Esophagus squamous epithelium (tissue), 5 donors: ENCODE measurements at regions not wholly inside any gene's neighbourhood (a gene's known extent, or its start where the extent isn't known, plus 50 kb on each side); places are given as distances from the start of the nearest gene placed in this dataset.

Source experiments
- DNase-seq: peaks from one replicate; lab custom pipeline; 2025; lab: John Stamatoyannopoulos, UW
- H3K27ac ChIP-seq, 4 donors: fragments of 200-600 bp; sonication (generic); one replicate each; pipeline ENCODE4 v1.5.1; 2016 to 2019; ENCODE audit warnings: mild to moderate bottlenecking in 1 of 4
- H3K27me3 ChIP-seq, 4 donors: fragments of 200-600 bp; sonication (generic); 1 replicate in 3 of 4; 2 replicates in 1 of 4; pipeline versions ENCODE4 v1.5.1 to v1.6.0; 2017 to 2021; ENCODE audit warnings: antibody characterized with exemption in 1 of 4
- H3K36me3 ChIP-seq, 3 donors: fragments of 200-600 bp; sonication (generic); one replicate each; pipeline ENCODE4 v1.5.1; 2016 to 2019
- H3K4me1 ChIP-seq, 3 donors: fragments of 200-600 bp; sonication (generic); one replicate each; pipeline ENCODE4 v1.5.1; 2017 to 2019
- H3K4me3 ChIP-seq, 4 donors: fragments of 200-600 bp; sonication (generic); 1 replicate in 3 of 4; 2 replicates in 1 of 4; pipeline ENCODE4 v1.5.1; 2016 to 2019; ENCODE audit warnings: mild to moderate bottlenecking in 2 of 4, moderate library complexity in 1 of 4
- H3K9me3 ChIP-seq, 3 donors: fragments of 200-600 bp; sonication (generic); one replicate each; pipeline ENCODE4 v1.5.1; 2016 to 2019
- CTCF ChIP-seq, 6 experiments: fragments of 450-650 bp in 4 of 6; fragments of 200-600 bp in 2 of 6; sonication (generic) in 2 of 6; IDR thresholded peaks; one replicate each; pipeline ENCODE4 v1.5.1; 2016 to 2019; ENCODE audit warnings: antibody characterized with exemption in 6 of 6, mild to moderate bottlenecking in 4 of 6, moderate library complexity in 4 of 6
- POLR2A ChIP-seq, 4 donors: fragments of 450-650 bp; IDR thresholded peaks; one replicate each; pipeline ENCODE4 v1.6.1; 2017; ENCODE audit warnings: antibody characterized with exemption in 4 of 4, mild to moderate bottlenecking in 4 of 4, moderate library complexity in 3 of 4
- WGBS, 2 donors: methylation state at CpG; one replicate each; pipeline ENCODE4 v1.1.5; 2018; 5-methylcytosine and 5-hydroxymethylcytosine counted together
- intact Hi-C: fragments of 100-400 bp; cut with DNase I; formaldehyde crosslinking; loops from one replicate; pipeline ENCODE4 v1.15.0; 2022
- donor health status: DM: yes; HTN: yes; CAD: no.

- WGBS, 2 donors = 49 to 56% methylated on average over 9 of the region's 9 CpGs
- Histone ChIP-seq H3K27me3 (no peaks in the 10 kb centered on the region), H3K4me1 (no peaks in the 10 kb centered on the region), H3K9me3 (no peaks in the 10 kb centered on the region), H3K36me3 (no peaks in the 10 kb centered on the region), H3K4me3 (no peak overlapping the region), H3K27ac (no peak overlapping the region)
- DNase-seq = no peak
- no peak for TF ChIP-seq POLR2A (IDR thresholded peaks at IDR 0.05)
- TF ChIP-seq CTCF (IDR thresholded peaks at IDR 0.05) = no peak
- intact Hi-C loops = no loop called here
Observed at GRCh38 chr12:92629349-92630065, 73.3 kb upstream of the PLEKHG7 start.

GRCh38 chr12:92628476-92628875 lies 74.3 kb upstream of the PLEKHG7 start:
- Histone ChIP-seq H3K36me3 (no peaks in the 10 kb centered on the region), H3K27ac (no peak overlapping the region), H3K4me1 (no peaks in the 10 kb centered on the region), H3K27me3 (no peaks in the 10 kb centered on the region), H3K4me3 (no peak overlapping the region), H3K9me3 (no peaks in the 10 kb centered on the region)
- intact Hi-C loops = no loop called here
- TF ChIP-seq CTCF (IDR thresholded peaks at IDR 0.05) = no peak
- no peak for TF ChIP-seq POLR2A (IDR thresholded peaks at IDR 0.05)
- 73 to 84% methylated on average over 2 of the region's 2 CpGs for WGBS, 2 donors
- DNase-seq = no peak

- H3K4me3 ChIP-seq = no peak overlapping the region
- no peaks in the 10 kb centered on the region for H3K4me1 ChIP-seq
- no peaks in the 10 kb centered on the region for H3K9me3 ChIP-seq
- intact Hi-C loops = no loop called here
- no peaks in the 10 kb centered on the region for H3K36me3 ChIP-seq
- no peaks in the 10 kb centered on the region for H3K27me3 ChIP-seq
- no peak for TF ChIP-seq POLR2A (IDR thresholded peaks at IDR 0.05)
- no peak overlapping the region for H3K27ac ChIP-seq
- DNase-seq = no peak
- 88 to 95% methylated on average over 2 of the region's 2 CpGs for WGBS, 2 donors
Observed at GRCh38 chr12:92627511-92627910, 75.3 kb upstream of the PLEKHG7 start.

- Histone ChIP-seq H3K4me1 (no peaks in the 10 kb centered on the region), H3K27me3 (no peaks in the 10 kb centered on the region), H3K36me3 (no peaks in the 10 kb centered on the region), H3K4me3 (no peak overlapping the region), H3K9me3 (no peaks in the 10 kb centered on the region), H3K27ac (no peak overlapping the region)
- intact Hi-C loops = no loop called here
- no peak for DNase-seq
- no peak for TF ChIP-seq CTCF (IDR thresholded peaks at IDR 0.05)
- no peak for TF ChIP-seq POLR2A (IDR thresholded peaks at IDR 0.05)
- WGBS, 2 donors = 81 to 93% methylated on average over 3 of the region's 3 CpGs
Observed at GRCh38 chr12:92625639-92626310, 77.0 kb upstream of the PLEKHG7 start.

- H3K9me3 ChIP-seq = no peaks in the 10 kb centered on the region
- intact Hi-C loops = no loop called here
Observed at GRCh38 chr12:92624236-92624635, 78.6 kb upstream of the PLEKHG7 start.

More at GRCh38 chr12:92624236-92624635, 78.6 kb upstream of the PLEKHG7 start:
- Histone ChIP-seq H3K27me3 (no peaks in the 10 kb centered on the region), H3K36me3 (no peaks in the 10 kb centered on the region), H3K27ac (no peak overlapping the region), H3K4me3 (no peak overlapping the region), H3K4me1 (no peaks in the 10 kb centered on the region)
- WGBS, 2 donors = 82 to 94% methylated on average over 1 of the region's 1 CpG
- no peak for DNase-seq
- TF ChIP-seq CTCF (IDR thresholded peaks at IDR 0.05) = no peak
- no peak for TF ChIP-seq POLR2A (IDR thresholded peaks at IDR 0.05)
